ENCODE measurements at regions not wholly inside any gene's neighbourhood (a gene's known extent, or its start where the extent isn't known, plus 50 kb on each side); places are given as distances from the start of the nearest gene placed in this dataset.

GRCh38 chr5:114185274-114185673 is 176.6 kb upstream of the KCNN2 start:
- POLR2A ChIA-PET: no interaction called here
- Histone ChIP-seq H3K36me3 (ENCODE audit: control insufficient read depth in 1 of 2, insufficient read depth in 2 of 2, low read length in 2 of 2) (no peaks in the 10 kb centered on the region), H3K27ac (ENCODE audit: low read depth, low read length) (no peak overlapping the region), H3K9me3 (ENCODE audit: control insufficient read depth in 1 of 2, insufficient read depth in 1 of 2, low read depth in 1 of 2, low read length in 2 of 2) (no peaks in the 10 kb centered on the region), H3K4me2 (ENCODE audit: low read length) (peak overlapping the region; percentile 20; the same call in 1 of the 2 replicates), H3K4me3 (replicated peaks in 1 of 2; ENCODE audit: low read depth in 1 of 2, low read length in 2 of 2) (no peak overlapping the region), H3K9ac (ENCODE audit: low read length) (no peak overlapping the region), H4K20me1 (ENCODE audit: insufficient read depth) (no peaks in the 10 kb centered on the region), H3K4me1 (ENCODE audit: control insufficient read depth in 1 of 2, insufficient read depth in 2 of 2, low read length in 2 of 2) (peaks cover 0 to 5% of the 10 kb centered on the region in 2 experiments; a peak in 2 of 4 replicates), H3K27me3 (ENCODE audit: insufficient read depth, low read length) (no peaks in the 10 kb centered on the region), H3K79me2 (ENCODE audit: insufficient read depth, low read length) (no peaks in the 10 kb centered on the region), H3K9me2 (ENCODE audit: insufficient read depth) (no peaks in the 10 kb centered on the region), H2AFZ (ENCODE audit: low read depth, low read length, poor library complexity, severe bottlenecking) (peak overlapping the region; percentile 41)
- DNase-seq (ENCODE audit: low read depth, low spot score) (no peak), ATAC-seq (peak; percentile 57; the same call in 1 of the 2 replicates)
- TF ChIP-seq JUND (IDR thresholded peaks at IDR 0.05): no peak
- TF ChIP-seq REST (IDR thresholded peaks at IDR 0.05; ENCODE audit: low read depth): no peak
- no peak for TF ChIP-seq CTCF (IDR thresholded peaks at IDR 0.05 in 2 of 3, conservative IDR thresholded peaks at IDR 0.05 in 1 of 3; ENCODE audit: borderline replicate concordance in 1 of 3, insufficient read depth in 1 of 3, low read depth in 2 of 3, low read length in 2 of 3)
- CTCF ChIA-PET: no interaction called here
- intact Hi-C loops (cut with micrococcal nuclease): no loop called here
- RAD21 ChIA-PET (ENCODE audit: low non-redundant PET in 1 of 2, low total read pairs in 2 of 2, uncharacterized antibody in 2 of 2, unreplicated experiment in 2 of 2): no interaction called here
- BruUV-seq (replicated peaks): no TSS peak

GRCh38 chr5:114191441-114191840 is 170.4 kb upstream of the KCNN2 start:
- Histone ChIP-seq H3K27ac (ENCODE audit: low read depth, low read length) (no peak overlapping the region), H3K4me1 (ENCODE audit: control insufficient read depth in 1 of 2, insufficient read depth in 2 of 2, low read length in 2 of 2) (no peaks in the 10 kb centered on the region), H2AFZ (ENCODE audit: low read depth, low read length, poor library complexity, severe bottlenecking) (no peak overlapping the region), H4K20me1 (ENCODE audit: insufficient read depth) (no peaks in the 10 kb centered on the region), H3K9me2 (ENCODE audit: insufficient read depth) (no peaks in the 10 kb centered on the region), H3K36me3 (ENCODE audit: control insufficient read depth in 1 of 2, insufficient read depth in 2 of 2, low read length in 2 of 2) (no peaks in the 10 kb centered on the region), H3K9me3 (ENCODE audit: control insufficient read depth in 1 of 2, insufficient read depth in 1 of 2, low read depth in 1 of 2, low read length in 2 of 2) (no peaks in the 10 kb centered on the region), H3K27me3 (ENCODE audit: insufficient read depth, low read length) (no peaks in the 10 kb centered on the region), H3K4me2 (ENCODE audit: low read length) (no peak overlapping the region), H3K9ac (ENCODE audit: low read length) (no peak overlapping the region), H3K79me2 (ENCODE audit: insufficient read depth, low read length) (no peaks in the 10 kb centered on the region), H3K4me3 (replicated peaks in 1 of 2; ENCODE audit: low read depth in 1 of 2, low read length in 2 of 2) (no peak overlapping the region)
- no TSS peak for BruUV-seq (replicated peaks)
- intact Hi-C loops (cut with micrococcal nuclease): no loop called here
- DNase-seq (ENCODE audit: low read depth, low spot score): no peak
- ChIA-PET POLR2A (no interaction called here), CTCF (no interaction called here), RAD21 (ENCODE audit: low non-redundant PET in 1 of 2, low total read pairs in 2 of 2, uncharacterized antibody in 2 of 2, unreplicated experiment in 2 of 2) (no interaction called here)
- ATAC-seq: no peak
- no peak for TF ChIP-seq ZBTB33 (IDR thresholded peaks at IDR 0.05; ENCODE audit: extremely low read depth, insufficient replicate concordance, low read length)
- TF ChIP-seq SIN3A (IDR thresholded peaks at IDR 0.05; ENCODE audit: low read depth): no peak
- TF ChIP-seq, protein P1, sequence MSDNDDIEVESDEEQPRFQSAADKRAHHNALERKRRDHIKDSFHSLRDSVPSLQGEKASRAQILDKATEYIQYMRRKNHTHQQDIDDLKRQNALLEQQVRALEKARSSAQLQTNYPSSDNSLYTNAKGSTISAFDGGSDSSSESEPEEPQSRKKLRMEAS (IDR thresholded peaks at IDR 0.05): no peak
- no peak for TF ChIP-seq CTCF (IDR thresholded peaks at IDR 0.05 in 2 of 3, conservative IDR thresholded peaks at IDR 0.05 in 1 of 3; ENCODE audit: borderline replicate concordance in 1 of 3, insufficient read depth in 1 of 3, low read depth in 2 of 3, low read length in 2 of 3)
- no peak for TF ChIP-seq TCF7L2 (IDR thresholded peaks at IDR 0.05; ENCODE audit: borderline replicate concordance, extremely low read depth, insufficient read depth, insufficient read length)
